H1 (cell line): ENCODE measurements at regions not wholly inside any gene's neighbourhood (a gene's known extent, or its start where the extent isn't known, plus 50 kb on each side); places are given as distances from the start of the nearest gene placed in this dataset.

Experiments
- CTCF ChIA-PET: fragments of 300-600 bp; sonication (Branson Sonifier 250); formaldehyde crosslinking; loops from one replicate; lab custom pipeline; 2021; ENCODE audit not compliant: partially characterized antibody; lab: Charles Lee
- POLR2A ChIA-PET: fragments of 300-600 bp; sonication (Branson Sonifier 250); formaldehyde crosslinking; loops from one replicate; lab custom pipeline; 2021; ENCODE audit warnings: inconsistent platforms; ENCODE audit not compliant: partially characterized antibody; lab: Charles Lee
- DNase-seq, 2 experiments: peaks; one replicate each; pipeline versions ENCODE4 v3.0.0 to v3.0.0-alpha.2; 2010 to 2022; ENCODE audit warnings: low spot score in 2 of 2, low read depth in 1 of 2, mixed read lengths in 1 of 2
- FAIRE-seq: peaks from 2 replicates; lab custom pipeline; 2011; peaks lifted over from hg19 to GRCh38; lab: Jason Lieb, UNC
- H2AFZ ChIP-seq: 2 replicates; pipeline ENCODE4 v1.8.1; 2012; ENCODE audit warnings: low read length, inconsistent platforms
- H2AK5ac ChIP-seq: 2 replicates; pipeline ENCODE4 v1.6.1; 2013; ENCODE audit warnings: low read depth, low read length
- H2BK120ac ChIP-seq: replicated peaks from 2 replicates; pipeline ENCODE3; 2013; ENCODE audit warnings: low read depth, low read length, inconsistent platforms
- H2BK12ac ChIP-seq: 2 replicates; pipeline ENCODE4 v1.6.1; 2013; ENCODE audit warnings: low read depth, low read length
- H2BK15ac ChIP-seq: 2 replicates; pipeline ENCODE4 v1.6.1; 2013; ENCODE audit warnings: low read length
- H2BK20ac ChIP-seq: 2 replicates; pipeline ENCODE4 v1.6.1; 2013; ENCODE audit warnings: low read length
- H2BK5ac ChIP-seq: 2 replicates; pipeline ENCODE4 v1.6.1; 2013; ENCODE audit warnings: low read depth, low read length
- H3K14ac ChIP-seq: 2 replicates; pipeline ENCODE4 v1.6.1; 2013; ENCODE audit warnings: inconsistent platforms; ENCODE audit not compliant: insufficient read length
- H3K18ac ChIP-seq: 2 replicates; pipeline ENCODE4 v1.6.1; 2013; ENCODE audit warnings: low read length; ENCODE audit errors: extremely low read depth
- H3K23ac ChIP-seq: 2 replicates; pipeline ENCODE4 v1.6.1; 2013; ENCODE audit warnings: inconsistent platforms; ENCODE audit not compliant: insufficient read length
- H3K23me2 ChIP-seq: 2 replicates; pipeline ENCODE4 v1.6.1; 2013; ENCODE audit warnings: low read depth, low read length
- H3K27ac ChIP-seq: 2 replicates; pipeline ENCODE4 v1.6.1; 2011; ENCODE audit warnings: low read depth, low read length, inconsistent platforms
- H3K27me3 ChIP-seq, 4 experiments: replicated peaks in 1 of 4; 1 replicate in 1 of 4; 2 replicates in 3 of 4; pipeline versions ENCODE4 v1.6.1 to v1.8.1; 2011 to 2013; ENCODE audit warnings: low read length in 3 of 4, mild to moderate bottlenecking in 3 of 4, inconsistent platforms in 2 of 4, mixed read lengths in 2 of 4, moderate library complexity in 1 of 4; ENCODE audit not compliant: control insufficient read depth in 3 of 4, insufficient read depth in 3 of 4; ENCODE audit errors: extremely low read depth in 1 of 4
- H3K36me3 ChIP-seq, 4 experiments: 2 replicates each; pipeline versions ENCODE4 v1.6.1 to v1.8.1; 2011 to 2013; ENCODE audit warnings: mild to moderate bottlenecking in 4 of 4, low read length in 3 of 4, moderate library complexity in 2 of 4, control low read depth in 1 of 4, inconsistent platforms in 1 of 4; ENCODE audit not compliant: insufficient read depth in 4 of 4, control insufficient read depth in 2 of 4
- H3K4ac ChIP-seq: replicated peaks from 2 replicates; pipeline ENCODE3; 2013; ENCODE audit warnings: low read length, low read depth, mixed read lengths, inconsistent platforms; ENCODE audit not compliant: insufficient read length
- H3K4me1 ChIP-seq, 4 experiments: replicated peaks in 1 of 4; 1 replicate in 1 of 4; 2 replicates in 3 of 4; pipeline versions ENCODE4 v1.6.1 to v1.8.1; 2011 to 2013; ENCODE audit warnings: low read length in 3 of 4, inconsistent platforms in 2 of 4, mixed read lengths in 1 of 4; ENCODE audit not compliant: insufficient read depth in 4 of 4, control insufficient read depth in 3 of 4
- H3K4me2 ChIP-seq, 2 experiments: 2 replicates each; pipeline versions ENCODE4 v1.6.1 to v1.8.1; 2011 to 2013; ENCODE audit warnings: low read depth in 2 of 2, low read length in 2 of 2, control low read depth in 1 of 2, inconsistent platforms in 1 of 2, mild to moderate bottlenecking in 1 of 2; ENCODE audit not compliant: insufficient read depth in 1 of 2
- H3K4me3 ChIP-seq, 4 experiments: fragments of 200-600, 300-600 bp in 1 of 4; sonication (generic), shearing (Covaris generic), sonication (Bioruptor Twin) in 1 of 4; 2 replicates each; pipeline versions ENCODE4 v1.5.1 to v1.8.1; 2011 to 2016; ENCODE audit warnings: low read length in 4 of 4, low read depth in 3 of 4, control low read depth in 2 of 4, inconsistent platforms in 2 of 4, mild to moderate bottlenecking in 2 of 4, mixed read lengths in 1 of 4, moderate library complexity in 1 of 4; ENCODE audit not compliant: insufficient read depth in 2 of 4; ENCODE audit errors: extremely low read depth in 1 of 4
- H3K56ac ChIP-seq: replicated peaks from 2 replicates; pipeline ENCODE3; 2013; ENCODE audit warnings: low read depth, mild to moderate bottlenecking, mixed read lengths, low read length, inconsistent platforms; ENCODE audit not compliant: insufficient read length
- H3K79me1 ChIP-seq: 2 replicates; pipeline ENCODE4 v1.6.1; 2013; ENCODE audit warnings: low read depth, low read length, control low read depth
- H3K79me2 ChIP-seq, 2 experiments: 2 replicates each; pipeline versions ENCODE4 v1.6.1 to v1.8.1; 2012 to 2013; ENCODE audit warnings: low read length in 2 of 2, mild to moderate bottlenecking in 2 of 2, inconsistent platforms in 1 of 2; ENCODE audit not compliant: insufficient read depth in 2 of 2, control insufficient read depth in 1 of 2
- H3K9ac ChIP-seq, 4 experiments: replicated peaks in 1 of 4; 1 replicate in 1 of 4; 2 replicates in 3 of 4; pipeline versions ENCODE4 v1.6.1 to v1.8.1; 2011 to 2013; ENCODE audit warnings: low read depth in 3 of 4, low read length in 3 of 4, control low read depth in 2 of 4, mild to moderate bottlenecking in 2 of 4, moderate library complexity in 2 of 4, inconsistent platforms in 1 of 4; ENCODE audit errors: extremely low read depth in 1 of 4
- H3K9me3 ChIP-seq, 2 experiments: 2 replicates each; pipeline versions ENCODE4 v1.6.1 to v1.8.1; 2012 to 2013; ENCODE audit warnings: mild to moderate bottlenecking in 2 of 2, moderate library complexity in 2 of 2, control low read depth in 1 of 2, inconsistent platforms in 1 of 2, low read depth in 1 of 2, low read length in 1 of 2, mixed read lengths in 1 of 2; ENCODE audit not compliant: insufficient read depth in 2 of 2
- H4K20me1 ChIP-seq, 2 experiments: replicated peaks in 1 of 2; 2 replicates each; pipeline versions ENCODE3 to v1.8.1; 2011 to 2013; ENCODE audit warnings: inconsistent platforms in 2 of 2, low read length in 2 of 2, mild to moderate bottlenecking in 1 of 2; ENCODE audit not compliant: insufficient read depth in 2 of 2, control insufficient read depth in 1 of 2
- H4K5ac ChIP-seq: 2 replicates; pipeline ENCODE4 v1.6.1; 2013; ENCODE audit warnings: low read length, low read depth, mixed read lengths, inconsistent platforms; ENCODE audit not compliant: insufficient read length
- H4K8ac ChIP-seq: 2 replicates; pipeline ENCODE4 v1.8.0; 2013; ENCODE audit warnings: mild to moderate bottlenecking, moderate library complexity, low read length, inconsistent platforms; ENCODE audit not compliant: insufficient read depth; ENCODE audit errors: extremely low read depth
- H4K91ac ChIP-seq: replicated peaks from 2 replicates; pipeline ENCODE3; 2013; ENCODE audit warnings: low read length, mixed read lengths, inconsistent platforms; ENCODE audit not compliant: insufficient read length
- BCL11A ChIP-seq, 2 experiments: IDR thresholded peaks; one replicate each; pipeline ENCODE4 v1.6.1; 2011; ENCODE audit warnings: low read depth in 2 of 2, low read length in 2 of 2, mild to moderate bottlenecking in 2 of 2
- CHD1 ChIP-seq: IDR thresholded peaks from 2 replicates; pipeline ENCODE4 v1.6.1; 2012; ENCODE audit warnings: low read depth, low read length, improper control_type of control experiment
- CTBP2 ChIP-seq: IDR thresholded peaks from 2 replicates; pipeline ENCODE4 v1.7.0; 2011; ENCODE audit warnings: borderline replicate concordance, mild to moderate bottlenecking, moderate library complexity, mixed read lengths, low read length; ENCODE audit not compliant: insufficient read depth, insufficient read length
- FOSL1 ChIP-seq: IDR thresholded peaks from 2 replicates; pipeline ENCODE4 v1.6.1; 2011; ENCODE audit warnings: mild to moderate bottlenecking, low read depth, low read length, moderate library complexity; ENCODE audit not compliant: insufficient read depth
- HDAC2 ChIP-seq, 2 experiments: fragments of 300-600 bp in 1 of 2; sonication (generic) in 1 of 2; IDR thresholded peaks; 2 replicates each; pipeline ENCODE4 v1.6.1; 2011 to 2012; ENCODE audit warnings: low read depth in 2 of 2, low read length in 2 of 2, mild to moderate bottlenecking in 2 of 2, moderate library complexity in 2 of 2, borderline replicate concordance in 1 of 2, inconsistent platforms in 1 of 2
- NANOG ChIP-seq: IDR thresholded peaks from 2 replicates; pipeline ENCODE4 v1.6.1; 2011; ENCODE audit warnings: low read length, low read depth, mild to moderate bottlenecking, inconsistent platforms; ENCODE audit not compliant: insufficient read depth, poor library complexity, severe bottlenecking
- NRF1 ChIP-seq: IDR thresholded peaks from 2 replicates; pipeline ENCODE4 v1.6.1; 2011; ENCODE audit warnings: mild to moderate bottlenecking, low read depth, low read length, improper control_type of control experiment
- RXRA ChIP-seq: IDR thresholded peaks from 2 replicates; pipeline ENCODE4 v1.6.1; 2011; ENCODE audit warnings: low read depth, mild to moderate bottlenecking, low read length, moderate library complexity; ENCODE audit not compliant: insufficient read depth
- SP4 ChIP-seq: IDR thresholded peaks from 2 replicates; pipeline ENCODE4 v1.6.1; 2012; ENCODE audit warnings: low read length, inconsistent platforms
- WGBS, 2 experiments: shearing (Covaris generic) in 1 of 2; methylation state at CpG; one replicate each; pipeline versions ENCODE4 v1.1.6 to v1.1.7; 2013 to 2015; ENCODE audit warnings: low lambda C conversion rate in 2 of 2, mixed read lengths in 2 of 2, inconsistent platforms in 1 of 2, low coverage in 1 of 2, missing lambda C conversion rate in 1 of 2; ENCODE audit not compliant: insufficient replicate concordance in 2 of 2, insufficient coverage in 1 of 2, insufficient read length in 1 of 2; ENCODE audit errors: extremely low coverage in 1 of 2, missing lambda C conversion rate in 1 of 2; 5-methylcytosine and 5-hydroxymethylcytosine counted together

- no peak overlapping the region for H3K23ac ChIP-seq
- H3K79me1 ChIP-seq, result no peaks in the 10 kb centered on the region
- H3K9me3 ChIP-seq, result no peaks in the 10 kb centered on the region
- H3K4me1 ChIP-seq, result no peaks in the 10 kb centered on the region
- H3K79me2 ChIP-seq, result no peaks in the 10 kb centered on the region
- H3K36me3 ChIP-seq, result no peaks in the 10 kb centered on the region
- no peak overlapping the region for H3K56ac ChIP-seq
- H4K20me1 ChIP-seq, result no peaks in the 10 kb centered on the region
- no peak overlapping the region for H3K4ac ChIP-seq
- no peak overlapping the region for H3K4me3 ChIP-seq
- H2BK12ac ChIP-seq, result no peak overlapping the region
- H3K4me2 ChIP-seq, result no peak overlapping the region
- H2AFZ ChIP-seq, result no peak overlapping the region
- no peak overlapping the region for H2BK20ac ChIP-seq
- no peak overlapping the region for H2BK120ac ChIP-seq
- no peak overlapping the region for H2BK15ac ChIP-seq
- no peak overlapping the region for H3K14ac ChIP-seq
- FAIRE-seq, result no peak
- ChIA-PET CTCF (interaction anchor here (1.1 kb wide), 1 partner anchor 19 kb away, joined by 3 read pairs; no protein-coding TSS in a partner anchor), POLR2A (no interaction called here)
- H4K8ac ChIP-seq, result no peak overlapping the region
- no peak overlapping the region for H2BK5ac ChIP-seq
- no peak overlapping the region for H3K9ac ChIP-seq
- 100% methylated on average over 1 of the region's 1 CpG; no CpG with 5 or more reads in 1 of the 2 experiments for WGBS, 2 experiments
- DNase-seq, result no peak
- H2AK5ac ChIP-seq, result no peak overlapping the region
- H4K5ac ChIP-seq, result no peak overlapping the region
- H3K27ac ChIP-seq, result no peak overlapping the region
- H3K18ac ChIP-seq, result no peak overlapping the region
- H3K23me2 ChIP-seq, result no peaks in the 10 kb centered on the region; the same call in 1 of the 2 replicates
- no peak overlapping the region for H4K91ac ChIP-seq
- H3K27me3 ChIP-seq, result no peaks in the 10 kb centered on the region
- no peak for TF ChIP-seq SP4
- TF ChIP-seq NANOG, result no peak
- TF ChIP-seq NRF1, result no peak
- no peak for TF ChIP-seq FOSL1
- no peak for TF ChIP-seq RXRA
- no peak for TF ChIP-seq HDAC2 (IDR thresholded peaks at IDR 0.05; ENCODE audit: borderline replicate concordance in 1 of 2, low read depth in 2 of 2, low read length in 2 of 2)
- no peak for TF ChIP-seq CHD1
- no peak for TF ChIP-seq BCL11A (IDR thresholded peaks at IDR 0.05; ENCODE audit: low read depth in 2 of 2, low read length in 2 of 2)
- TF ChIP-seq CTBP2, result no peak
Measured at GRCh38 chrX:77162777-77163176, 284.4 kb upstream of the FGF16 start.
